Bronchial epithelial cell (primary cell): ENCODE measurements at regions not wholly inside any gene's neighbourhood (a gene's known extent, or its start where the extent isn't known, plus 50 kb on each side); places are given as distances from the start of the nearest gene placed in this dataset.

Experiments used
- DNase-seq: peaks from one replicate; pipeline ENCODE4 v3.0.0-alpha.2; 2010; ENCODE audit warnings: low read depth
- FAIRE-seq: peaks from 2 replicates; lab custom pipeline; 2011; peaks lifted over from hg19 to GRCh38; lab: Jason Lieb, UNC
- H3K27me3 ChIP-seq: 2 replicates; pipeline ENCODE4 v1.5.1; 2011; ENCODE audit warnings: low read length; ENCODE audit not compliant: control insufficient read depth, insufficient read depth
- H3K36me3 ChIP-seq: 2 replicates; pipeline ENCODE4 v1.5.1; 2011; ENCODE audit warnings: low read length; ENCODE audit not compliant: control insufficient read depth, insufficient read depth
- H3K4me3 ChIP-seq: 2 replicates; pipeline ENCODE4 v1.5.1; 2011; ENCODE audit warnings: mild to moderate bottlenecking, low read depth, low read length, control low read depth
- TF ChIP-seq, protein P1 (sequence below): IDR thresholded peaks from 2 replicates; pipeline ENCODE4 v1.5.1; 2011; ENCODE audit warnings: mild to moderate bottlenecking, moderate library complexity, low read length, control low read depth, inconsistent platforms; ENCODE audit not compliant: insufficient read depth, severe bottlenecking

DNA sequence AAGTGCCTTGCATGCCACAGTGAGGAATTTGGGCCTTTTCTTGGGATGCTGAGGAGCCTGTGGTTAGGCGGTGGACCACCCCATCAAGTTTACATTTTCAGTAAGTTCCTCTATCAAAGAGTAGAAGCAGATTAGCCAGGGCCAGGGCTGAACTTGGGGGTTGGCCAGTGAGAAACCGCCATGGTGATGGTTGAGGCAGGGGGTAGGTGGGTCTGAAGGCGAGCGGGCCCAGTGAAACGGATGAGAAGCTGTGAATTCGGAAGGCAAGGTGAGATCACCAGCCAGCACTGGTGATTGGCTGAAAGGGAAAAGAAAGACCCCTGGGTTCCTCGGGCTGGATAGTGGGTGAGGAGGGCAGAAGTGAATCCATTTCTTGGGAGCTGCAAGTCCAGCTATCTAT is 311.4 kb downstream of the CBLN1 start:
- FAIRE-seq = no peak
- Histone ChIP-seq H3K27me3 (no peaks in the 10 kb centered on the region), H3K36me3 (no peaks in the 10 kb centered on the region), H3K4me3 (no peak overlapping the region)
- TF ChIP-seq, protein P1, sequence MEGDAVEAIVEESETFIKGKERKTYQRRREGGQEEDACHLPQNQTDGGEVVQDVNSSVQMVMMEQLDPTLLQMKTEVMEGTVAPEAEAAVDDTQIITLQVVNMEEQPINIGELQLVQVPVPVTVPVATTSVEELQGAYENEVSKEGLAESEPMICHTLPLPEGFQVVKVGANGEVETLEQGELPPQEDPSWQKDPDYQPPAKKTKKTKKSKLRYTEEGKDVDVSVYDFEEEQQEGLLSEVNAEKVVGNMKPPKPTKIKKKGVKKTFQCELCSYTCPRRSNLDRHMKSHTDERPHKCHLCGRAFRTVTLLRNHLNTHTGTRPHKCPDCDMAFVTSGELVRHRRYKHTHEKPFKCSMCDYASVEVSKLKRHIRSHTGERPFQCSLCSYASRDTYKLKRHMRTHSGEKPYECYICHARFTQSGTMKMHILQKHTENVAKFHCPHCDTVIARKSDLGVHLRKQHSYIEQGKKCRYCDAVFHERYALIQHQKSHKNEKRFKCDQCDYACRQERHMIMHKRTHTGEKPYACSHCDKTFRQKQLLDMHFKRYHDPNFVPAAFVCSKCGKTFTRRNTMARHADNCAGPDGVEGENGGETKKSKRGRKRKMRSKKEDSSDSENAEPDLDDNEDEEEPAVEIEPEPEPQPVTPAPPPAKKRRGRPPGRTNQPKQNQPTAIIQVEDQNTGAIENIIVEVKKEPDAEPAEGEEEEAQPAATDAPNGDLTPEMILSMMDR = no peak
- DNase-seq = no peak

DNA sequence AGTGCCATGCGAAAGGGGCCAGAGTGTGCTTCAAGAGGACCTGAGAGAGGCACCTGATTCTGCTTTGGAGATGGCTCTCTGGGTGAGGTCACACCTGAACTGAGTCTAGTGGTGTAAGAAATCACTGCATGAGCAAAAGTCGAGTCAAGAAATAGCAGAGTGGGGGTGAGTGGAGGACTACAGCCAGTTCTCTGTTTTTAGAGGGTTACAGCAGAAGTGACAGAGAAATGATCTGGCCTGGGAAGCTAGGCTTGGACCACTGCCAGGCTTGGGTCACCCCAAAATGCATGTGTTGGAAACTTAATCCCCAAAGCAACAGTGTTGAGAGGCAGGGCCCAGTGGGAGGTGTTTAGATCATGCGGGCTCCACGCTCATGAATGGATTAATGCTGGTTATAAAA is 312.0 kb downstream of the CBLN1 start:
- TF ChIP-seq, protein P1 = no peak
- DNase-seq (no peak), FAIRE-seq (no peak)

DNA sequence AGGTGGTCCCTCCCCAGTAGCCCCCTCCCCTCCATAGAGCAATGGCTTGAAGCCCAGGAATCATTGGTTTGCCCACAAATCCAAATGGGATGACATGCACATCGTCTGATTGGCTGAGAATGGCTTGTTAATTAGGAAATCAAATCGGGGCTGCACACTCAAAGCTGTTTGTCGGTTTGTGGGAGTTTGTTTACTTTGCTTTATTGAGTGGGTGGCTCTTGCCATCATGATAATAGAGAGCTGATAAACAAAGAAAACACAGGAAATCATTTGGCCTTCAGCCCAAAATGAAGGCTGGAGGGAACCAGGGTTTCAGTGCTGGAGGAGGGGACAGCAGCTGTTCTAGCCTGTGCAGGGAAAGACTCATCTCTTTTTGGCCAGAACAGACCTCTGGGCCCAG is 316.3 kb downstream of the CBLN1 start:
- H3K4me3 ChIP-seq = no peak overlapping the region
- FAIRE-seq = no peak
- TF ChIP-seq, protein P1 = no peak
- H3K27me3 ChIP-seq = no peaks in the 10 kb centered on the region
- H3K36me3 ChIP-seq = no peaks in the 10 kb centered on the region
- DNase-seq = peak; percentile 48

More for the DNA sequence above, 312.0 kb downstream of the CBLN1 start:
- H3K27me3 ChIP-seq = no peaks in the 10 kb centered on the region
- H3K36me3 ChIP-seq = no peaks in the 10 kb centered on the region
- no peak overlapping the region for H3K4me3 ChIP-seq

DNA sequence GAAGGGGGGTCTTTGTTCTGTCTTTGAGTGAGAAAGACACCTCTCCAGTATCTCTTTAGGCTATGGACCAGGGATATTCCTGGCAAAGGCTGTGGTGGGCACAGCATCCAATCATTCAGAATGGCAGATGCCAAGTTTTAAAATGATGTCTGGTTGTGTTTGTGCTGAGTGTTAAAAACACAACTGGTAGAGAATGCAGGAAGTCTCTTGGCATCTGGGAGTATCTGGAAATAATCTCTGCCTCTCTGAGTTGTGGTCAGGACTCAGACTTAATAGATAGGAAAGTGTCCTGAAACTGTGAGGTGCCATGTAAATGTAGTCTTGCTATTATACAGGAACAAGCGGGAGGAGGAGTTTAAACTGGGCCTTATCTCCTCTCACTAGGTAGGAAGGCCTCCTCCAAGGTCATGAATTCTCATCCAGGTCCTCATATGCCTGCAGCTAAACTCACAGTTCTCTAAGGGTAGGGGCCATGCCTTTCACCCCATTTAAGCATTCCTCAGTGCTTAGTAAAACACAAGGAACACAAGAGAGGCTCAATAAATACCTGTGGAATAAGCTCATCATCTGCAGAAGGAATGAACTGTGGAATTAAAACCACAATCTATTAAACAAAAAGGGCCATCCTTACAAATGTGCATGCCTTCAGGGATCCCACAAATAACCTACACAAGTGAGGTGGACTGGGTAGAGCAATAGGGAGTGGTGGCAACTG is 317.6 kb downstream of the CBLN1 start:
- FAIRE-seq = peak; percentile 87
- Histone ChIP-seq H3K36me3 (no peaks in the 10 kb centered on the region), H3K27me3 (no peaks in the 10 kb centered on the region), H3K4me3 (no peak overlapping the region)
- TF ChIP-seq, protein P1 = no peak
- DNase-seq = peak; percentile 89

DNA sequence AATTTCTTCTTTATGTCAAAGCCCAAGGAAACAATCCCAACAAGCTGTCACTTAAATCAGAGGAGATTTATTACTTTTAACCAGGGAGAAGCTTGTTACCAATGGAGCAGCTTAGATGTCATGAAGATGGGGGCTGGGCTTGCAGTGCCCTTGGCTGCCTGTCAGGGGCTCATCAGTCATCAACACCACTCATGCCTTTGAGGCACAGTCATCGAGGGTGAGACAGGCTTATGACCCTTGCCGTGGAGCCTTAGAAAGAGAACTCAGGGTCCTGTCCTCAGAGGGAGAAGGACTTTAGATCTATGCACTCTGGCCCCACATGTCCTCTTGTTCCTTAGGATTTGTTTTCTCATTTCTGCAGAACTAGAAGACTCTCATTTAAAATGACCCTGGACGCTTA is 318.3 kb downstream of the CBLN1 start:
- TF ChIP-seq, protein P1 = no peak
- H3K27me3 ChIP-seq = peaks cover under 1% of the 10 kb centered on the region
- FAIRE-seq = no peak
- H3K4me3 ChIP-seq = no peak overlapping the region
- DNase-seq = peak; percentile 69
- no peaks in the 10 kb centered on the region for H3K36me3 ChIP-seq

DNA sequence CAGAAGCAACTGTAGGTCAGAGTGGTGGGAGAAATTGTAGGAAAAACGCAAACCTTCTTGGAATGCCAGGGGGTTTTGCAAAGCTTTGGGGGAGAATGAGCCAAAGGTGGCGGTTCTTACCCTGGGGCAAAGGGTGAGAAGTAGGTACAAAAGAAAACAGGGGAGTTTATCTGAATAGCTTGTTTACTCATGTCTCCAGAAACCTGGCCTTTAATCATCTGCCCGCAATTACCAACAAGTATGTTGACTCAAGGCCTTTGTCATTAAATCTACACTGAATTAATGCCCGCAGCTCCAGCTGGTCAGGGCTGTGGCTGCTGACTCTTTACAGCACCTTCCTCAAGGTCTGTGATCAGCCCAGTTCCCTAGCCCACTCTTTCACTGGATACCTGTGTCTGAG is 320.1 kb downstream of the CBLN1 start:
- Histone ChIP-seq H3K27me3 (peaks cover 4% of the 10 kb centered on the region), H3K4me3 (no peak overlapping the region), H3K36me3 (no peaks in the 10 kb centered on the region)
- peak; percentile 87 for DNase-seq
- TF ChIP-seq, protein P1 = no peak
- FAIRE-seq = no peak
